Middle frontal gyrus (tissue), 1 donor: ENCODE measurements at regions not wholly inside any gene's neighbourhood (a gene's known extent, or its start where the extent isn't known, plus 50 kb on each side); places are given as distances from the start of the nearest gene placed in this dataset.
A peak's percentile ranks its signal among the peaks of the same experiment; 100 is the strongest.
"Not testable (repeated sequence)": the region's sequence is repeated elsewhere in the genome, so short reads cannot be mapped to it uniquely, and the experiment has no call there.

Experiments used
- DNase-seq: peaks from one replicate; pipeline ENCODE4 v3.0.0-alpha.2; 2015; ENCODE audit warnings: low spot score; ENCODE audit errors: extremely low spot score

GRCh38 chr22:48939441-48940265 lies 888.0 kb downstream of the BRD1 start:
- no peak for DNase-seq

GRCh38 chr22:48938741-48939140 lies 888.9 kb downstream of the BRD1 start:
- no peak for DNase-seq

GRCh38 chr22:48937032-48937639 lies 890.5 kb downstream of the BRD1 start:
- DNase-seq: no peak

- DNase-seq: no peak
These were observed 891.3 kb downstream of the BRD1 start for GRCh38 chr22:48936391-48936790.

- no peak for DNase-seq
These were observed 893.2 kb downstream of the BRD1 start for GRCh38 chr22:48934446-48934845.

GRCh38 chr22:48931452-48931851 lies 896.2 kb downstream of the BRD1 start:
- DNase-seq: no peak

GRCh38 chr22:48929276-48929790 lies 898.3 kb downstream of the BRD1 start:
- DNase-seq: no peak

GRCh38 chr22:48927591-48927990 lies 900.1 kb downstream of the BRD1 start:
- DNase-seq: no peak

- no peak for DNase-seq
These were observed 901.0 kb downstream of the BRD1 start for GRCh38 chr22:48926643-48927042.

GRCh38 chr22:48926136-48926535 lies 901.5 kb downstream of the BRD1 start:
- no peak for DNase-seq

- no peak for DNase-seq
These were observed 902.2 kb downstream of the BRD1 start for GRCh38 chr22:48925450-48925849.

- DNase-seq: no peak
These were observed 903.7 kb downstream of the BRD1 start for GRCh38 chr22:48923996-48924395.

- DNase-seq: no peak
These were observed 904.4 kb downstream of the BRD1 start for GRCh38 chr22:48923165-48923865.

- DNase-seq: peak; percentile 74
These were observed 906.2 kb downstream of the BRD1 start for GRCh38 chr22:48921411-48921903.

- DNase-seq: peak; percentile 12
These were observed 906.9 kb downstream of the BRD1 start for GRCh38 chr22:48920776-48921241.

- no peak for DNase-seq
These were observed 907.7 kb downstream of the BRD1 start for GRCh38 chr22:48919851-48920589.

- DNase-seq: no peak
These were observed 908.5 kb downstream of the BRD1 start for GRCh38 chr22:48919187-48919590.

- DNase-seq: no peak
These were observed 909.0 kb downstream of the BRD1 start for GRCh38 chr22:48918585-48919186.

- DNase-seq: not testable (repeated sequence)
These were observed 915.2 kb downstream of the BRD1 start for GRCh38 chr22:48912356-48913066.

GRCh38 chr22:48911647-48912046 lies 916.0 kb downstream of the BRD1 start:
- DNase-seq: not testable (repeated sequence)
